Right atrium auricular region (tissue), 2 donors: ENCODE measurements at regions not wholly inside any gene's neighbourhood (a gene's known extent, or its start where the extent isn't known, plus 50 kb on each side); places are given as distances from the start of the nearest gene placed in this dataset.

Experiments used
- DNase-seq: peaks from one replicate; pipeline ENCODE4 v3.0.0-alpha.2; 2019; ENCODE audit warnings: low spot score
- H3K27ac ChIP-seq, 2 donors: fragments of 200-600 bp; sonication (generic); 1 replicate in 1 of 2; 2 replicates in 1 of 2; pipeline ENCODE4 v1.5.1; 2016 to 2019
- H3K27me3 ChIP-seq, 2 donors: fragments of 200-600 bp; sonication (generic); one replicate each; pipeline versions ENCODE4 v1.5.1 to v1.6.0; 2017 to 2019
- H3K36me3 ChIP-seq: fragments of 200-600 bp; sonication (generic); one replicate; pipeline ENCODE4 v1.5.1; 2016
- H3K4me1 ChIP-seq, 2 donors: fragments of 200-600 bp; sonication (generic); one replicate each; pipeline versions ENCODE4 v1.5.1 to v1.6.0; 2017 to 2019
- H3K4me3 ChIP-seq, 2 donors: fragments of 200-600 bp; sonication (generic); 1 replicate in 1 of 2; 2 replicates in 1 of 2; pipeline ENCODE4 v1.5.1; 2017 to 2019; ENCODE audit warnings: mild to moderate bottlenecking in 1 of 2, moderate library complexity in 1 of 2
- H3K9me3 ChIP-seq, 2 donors: fragments of 200-600 bp; sonication (generic); one replicate each; pipeline ENCODE4 v1.5.1; 2019
- TF ChIP-seq, protein P1 (sequence below), 2 donors: fragments of 200-600 bp; sonication (generic); IDR thresholded peaks; one replicate each; pipeline ENCODE4 v1.5.1; 2019; ENCODE audit warnings: antibody characterized with exemption in 2 of 2

DNA sequence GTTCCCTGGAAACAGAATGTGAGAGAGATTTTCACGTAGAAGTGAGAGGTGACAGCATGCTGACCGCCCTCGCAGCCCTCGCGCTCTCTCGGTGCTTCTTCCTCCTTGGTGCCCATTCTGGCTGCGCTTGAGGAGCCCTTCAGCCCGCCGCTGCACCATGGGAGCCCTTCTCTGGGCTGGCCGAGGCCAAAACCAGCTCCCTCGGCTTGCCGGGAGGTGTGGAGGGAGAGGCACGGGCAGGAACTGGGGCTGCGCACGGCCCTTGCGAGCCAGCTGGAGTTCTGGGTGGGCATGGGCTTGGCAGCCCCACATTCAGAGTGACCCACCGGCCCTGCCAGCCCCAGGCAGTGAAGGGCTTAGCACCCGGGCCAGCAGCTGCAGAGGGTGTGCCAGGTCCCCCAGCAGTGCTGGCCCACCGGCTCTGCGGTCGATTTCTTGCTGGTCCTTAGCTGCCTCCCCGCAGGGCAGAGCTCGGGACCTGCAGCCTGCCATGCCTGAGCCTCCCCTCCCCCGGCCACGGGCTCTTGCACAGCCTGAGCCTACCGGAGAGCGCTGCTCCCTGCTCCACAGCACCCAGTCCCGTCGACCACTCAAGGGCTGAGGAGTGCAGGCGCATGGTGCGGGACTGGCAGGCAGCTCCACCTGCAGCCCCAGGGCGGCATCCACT, 888.7 kb upstream of the ZWINT start:
- no peak for DNase-seq

DNA sequence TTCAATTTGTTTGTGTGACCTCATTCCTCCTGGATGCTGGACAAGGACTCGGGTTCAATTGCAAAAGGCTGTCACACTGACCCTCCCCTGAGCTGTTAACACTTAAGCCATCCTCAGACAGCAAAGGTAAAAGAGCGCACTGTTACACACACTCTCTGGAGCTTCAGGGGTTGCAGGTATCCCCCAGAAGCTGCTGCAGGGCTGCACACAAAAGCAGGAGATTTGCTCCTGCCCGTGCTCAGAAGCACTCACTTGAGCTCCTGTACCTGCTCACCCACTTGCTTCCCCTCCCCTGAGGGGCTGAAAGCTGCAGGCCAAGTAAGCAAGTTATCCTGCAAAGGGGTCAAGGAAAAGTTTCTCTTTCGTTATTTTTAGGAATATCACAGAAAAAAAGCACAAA, 886.2 kb upstream of the ZWINT start:
- no peaks in the 10 kb centered on the region for H3K4me1 ChIP-seq
- H3K27ac ChIP-seq: no peak overlapping the region
- H3K36me3 ChIP-seq: no peaks in the 10 kb centered on the region
- TF ChIP-seq, protein P1, sequence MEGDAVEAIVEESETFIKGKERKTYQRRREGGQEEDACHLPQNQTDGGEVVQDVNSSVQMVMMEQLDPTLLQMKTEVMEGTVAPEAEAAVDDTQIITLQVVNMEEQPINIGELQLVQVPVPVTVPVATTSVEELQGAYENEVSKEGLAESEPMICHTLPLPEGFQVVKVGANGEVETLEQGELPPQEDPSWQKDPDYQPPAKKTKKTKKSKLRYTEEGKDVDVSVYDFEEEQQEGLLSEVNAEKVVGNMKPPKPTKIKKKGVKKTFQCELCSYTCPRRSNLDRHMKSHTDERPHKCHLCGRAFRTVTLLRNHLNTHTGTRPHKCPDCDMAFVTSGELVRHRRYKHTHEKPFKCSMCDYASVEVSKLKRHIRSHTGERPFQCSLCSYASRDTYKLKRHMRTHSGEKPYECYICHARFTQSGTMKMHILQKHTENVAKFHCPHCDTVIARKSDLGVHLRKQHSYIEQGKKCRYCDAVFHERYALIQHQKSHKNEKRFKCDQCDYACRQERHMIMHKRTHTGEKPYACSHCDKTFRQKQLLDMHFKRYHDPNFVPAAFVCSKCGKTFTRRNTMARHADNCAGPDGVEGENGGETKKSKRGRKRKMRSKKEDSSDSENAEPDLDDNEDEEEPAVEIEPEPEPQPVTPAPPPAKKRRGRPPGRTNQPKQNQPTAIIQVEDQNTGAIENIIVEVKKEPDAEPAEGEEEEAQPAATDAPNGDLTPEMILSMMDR (IDR thresholded peaks at IDR 0.05): no peak
- no peak overlapping the region for H3K4me3 ChIP-seq
- H3K9me3 ChIP-seq: no peaks in the 10 kb centered on the region
- H3K27me3 ChIP-seq: no peaks in the 10 kb centered on the region
- DNase-seq: no peak

More for the DNA sequence above, 888.7 kb upstream of the ZWINT start:
- H3K4me1 ChIP-seq: no peaks in the 10 kb centered on the region
- no peaks in the 10 kb centered on the region for H3K9me3 ChIP-seq
- TF ChIP-seq, protein P1 (IDR thresholded peaks at IDR 0.05): no peak
- no peak overlapping the region for H3K27ac ChIP-seq
- no peaks in the 10 kb centered on the region for H3K27me3 ChIP-seq
- no peak overlapping the region for H3K4me3 ChIP-seq
- no peaks in the 10 kb centered on the region for H3K36me3 ChIP-seq

DNA sequence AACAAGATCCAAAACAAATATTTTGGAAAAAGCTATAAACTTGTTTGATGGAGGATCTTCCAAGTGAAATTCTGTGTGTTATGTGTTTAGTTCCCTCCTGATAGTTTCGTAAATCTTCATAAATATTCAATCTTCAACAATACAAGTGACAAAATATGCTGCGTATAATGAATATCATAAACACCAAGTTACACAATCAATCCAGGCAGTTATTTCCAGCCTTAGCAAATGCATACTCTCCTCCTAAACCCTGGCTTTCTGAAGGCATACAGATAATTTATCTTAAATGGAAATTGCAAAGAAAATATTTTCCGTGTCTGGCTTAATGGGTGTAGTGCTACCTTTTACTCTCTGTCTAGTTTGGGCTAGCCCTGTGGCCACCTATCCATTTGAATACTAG, 864.9 kb upstream of the ZWINT start:
- no peak for DNase-seq
- no peaks in the 10 kb centered on the region for H3K27me3 ChIP-seq
- peaks cover 0 to 13% of the 10 kb centered on the region in 2 donors for H3K9me3 ChIP-seq
- no peak overlapping the region for H3K27ac ChIP-seq
- TF ChIP-seq, protein P1 (IDR thresholded peaks at IDR 0.05): no peak
- H3K4me1 ChIP-seq: no peaks in the 10 kb centered on the region
- no peaks in the 10 kb centered on the region for H3K36me3 ChIP-seq
- H3K4me3 ChIP-seq: no peak overlapping the region

DNA sequence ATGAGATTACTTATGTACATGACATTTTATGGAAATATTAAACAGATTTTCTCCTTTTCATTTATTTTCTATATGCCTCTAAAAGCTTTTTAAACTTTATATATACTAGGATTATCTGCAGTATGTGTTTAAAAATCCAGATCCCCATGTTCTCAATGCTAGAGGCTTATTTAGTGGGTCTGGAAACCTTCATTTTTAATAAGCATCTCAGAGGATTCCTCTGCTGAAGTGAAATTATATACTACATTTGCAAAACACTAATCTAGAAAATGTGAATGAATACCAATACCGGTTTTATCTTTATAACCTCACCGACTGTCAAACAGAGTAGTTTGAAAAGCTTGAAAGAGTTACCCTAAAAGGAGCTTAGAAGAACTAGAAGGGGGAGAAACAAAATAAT, 863.8 kb upstream of the ZWINT start:
- TF ChIP-seq, protein P1 (IDR thresholded peaks at IDR 0.05): no peak
- no peaks in the 10 kb centered on the region for H3K36me3 ChIP-seq
- H3K9me3 ChIP-seq: peaks cover 0 to 3% of the 10 kb centered on the region in 2 donors
- H3K27me3 ChIP-seq: no peaks in the 10 kb centered on the region
- H3K27ac ChIP-seq: no peak overlapping the region
- H3K4me3 ChIP-seq: no peak overlapping the region
- no peak for DNase-seq
- no peaks in the 10 kb centered on the region for H3K4me1 ChIP-seq

DNA sequence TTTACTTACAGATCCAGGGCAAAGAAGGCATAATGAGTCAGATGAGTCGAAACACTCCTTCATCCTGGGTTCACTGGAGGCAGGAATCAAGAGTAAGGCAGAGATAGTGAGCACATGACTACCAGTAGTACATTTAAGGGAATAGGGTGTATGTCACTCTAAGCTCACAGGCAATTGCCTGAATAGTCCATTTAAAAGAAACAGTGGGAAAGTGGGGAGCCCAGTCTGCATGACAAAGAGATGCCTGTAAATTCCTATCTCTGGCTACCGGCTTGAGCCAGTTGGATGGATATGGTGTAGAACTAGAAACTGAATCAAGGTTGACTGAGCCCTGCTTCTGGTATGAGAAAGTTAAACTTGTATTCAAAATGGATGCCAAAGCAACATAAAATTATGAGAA, 861.5 kb upstream of the ZWINT start:
- Histone ChIP-seq H3K4me3 (no peak overlapping the region), H3K27ac (no peak overlapping the region), H3K27me3 (no peaks in the 10 kb centered on the region), H3K4me1 (no peaks in the 10 kb centered on the region), H3K36me3 (no peaks in the 10 kb centered on the region), H3K9me3 (no peaks in the 10 kb centered on the region)
- TF ChIP-seq, protein P1 (IDR thresholded peaks at IDR 0.05): no peak
- DNase-seq: no peak

DNA sequence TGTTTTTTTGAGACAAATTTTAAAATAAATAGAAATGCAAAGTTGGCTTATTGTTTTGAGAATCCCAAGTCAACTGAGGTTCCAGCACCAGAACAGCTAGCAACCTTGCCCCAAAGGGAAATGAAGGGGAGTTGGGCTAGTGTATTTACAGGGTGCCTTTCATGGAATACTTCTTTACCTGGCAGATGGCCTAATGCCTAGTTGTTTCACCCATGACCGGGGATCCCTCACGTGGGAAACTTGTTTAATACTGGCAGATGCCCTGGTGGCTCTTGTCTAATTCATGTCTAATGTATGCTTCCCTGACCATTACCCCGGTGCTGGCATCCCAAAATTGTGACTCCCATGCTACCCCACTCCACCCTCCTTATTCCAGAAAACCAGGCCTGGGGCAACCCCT, 861.1 kb upstream of the ZWINT start:
- no peaks in the 10 kb centered on the region for H3K4me1 ChIP-seq
- DNase-seq: no peak
- H3K27ac ChIP-seq: no peak overlapping the region
- H3K9me3 ChIP-seq: no peaks in the 10 kb centered on the region
- no peaks in the 10 kb centered on the region for H3K27me3 ChIP-seq
- H3K4me3 ChIP-seq: no peak overlapping the region
- TF ChIP-seq, protein P1 (IDR thresholded peaks at IDR 0.05): no peak
- no peaks in the 10 kb centered on the region for H3K36me3 ChIP-seq
